ENCODE measurements at regions not wholly inside any gene's neighbourhood (a gene's known extent, or its start where the extent isn't known, plus 50 kb on each side); places are given as distances from the start of the nearest gene placed in this dataset.
"Not testable (repeated sequence)": the region's sequence is repeated elsewhere in the genome, so short reads cannot be mapped to it uniquely, and the experiment has no call there.

DNA sequence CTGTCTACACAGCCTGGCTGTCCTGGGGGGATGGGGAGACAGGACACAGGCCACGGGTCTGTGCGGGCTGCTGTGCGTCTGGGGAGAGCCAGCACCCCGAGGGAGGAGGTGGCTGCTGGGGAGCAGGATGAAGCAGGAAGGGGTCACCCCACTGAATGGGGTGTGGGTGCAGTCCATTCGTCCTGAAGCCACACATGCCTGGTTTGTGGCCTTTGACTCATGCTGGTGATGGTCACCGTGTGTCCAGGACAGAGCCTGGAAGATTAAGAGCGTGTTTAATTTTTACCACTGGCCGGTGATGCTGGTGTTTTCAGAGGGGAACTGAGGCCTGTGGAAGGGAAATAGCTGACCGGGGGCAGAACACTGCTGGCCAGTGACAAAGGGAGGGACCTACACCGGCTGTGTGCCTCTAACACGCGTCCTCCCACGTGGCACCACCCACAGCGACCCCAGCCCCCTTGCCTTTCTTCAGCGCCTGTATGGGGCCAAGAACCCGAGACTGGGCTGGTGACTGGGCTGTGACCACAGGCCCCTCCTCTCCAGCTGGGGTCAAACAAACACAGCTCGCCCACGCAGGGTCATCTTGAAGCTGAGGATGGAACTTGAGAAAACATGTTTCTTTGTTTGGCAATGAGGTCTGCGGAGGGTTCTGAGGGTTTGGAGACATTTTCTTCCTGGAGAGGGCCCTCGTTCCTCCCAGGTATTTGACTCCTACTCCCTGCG lies 99.5 kb upstream of the LRPAP1 start:
- DNase-seq: not testable (repeated sequence)

DNA sequence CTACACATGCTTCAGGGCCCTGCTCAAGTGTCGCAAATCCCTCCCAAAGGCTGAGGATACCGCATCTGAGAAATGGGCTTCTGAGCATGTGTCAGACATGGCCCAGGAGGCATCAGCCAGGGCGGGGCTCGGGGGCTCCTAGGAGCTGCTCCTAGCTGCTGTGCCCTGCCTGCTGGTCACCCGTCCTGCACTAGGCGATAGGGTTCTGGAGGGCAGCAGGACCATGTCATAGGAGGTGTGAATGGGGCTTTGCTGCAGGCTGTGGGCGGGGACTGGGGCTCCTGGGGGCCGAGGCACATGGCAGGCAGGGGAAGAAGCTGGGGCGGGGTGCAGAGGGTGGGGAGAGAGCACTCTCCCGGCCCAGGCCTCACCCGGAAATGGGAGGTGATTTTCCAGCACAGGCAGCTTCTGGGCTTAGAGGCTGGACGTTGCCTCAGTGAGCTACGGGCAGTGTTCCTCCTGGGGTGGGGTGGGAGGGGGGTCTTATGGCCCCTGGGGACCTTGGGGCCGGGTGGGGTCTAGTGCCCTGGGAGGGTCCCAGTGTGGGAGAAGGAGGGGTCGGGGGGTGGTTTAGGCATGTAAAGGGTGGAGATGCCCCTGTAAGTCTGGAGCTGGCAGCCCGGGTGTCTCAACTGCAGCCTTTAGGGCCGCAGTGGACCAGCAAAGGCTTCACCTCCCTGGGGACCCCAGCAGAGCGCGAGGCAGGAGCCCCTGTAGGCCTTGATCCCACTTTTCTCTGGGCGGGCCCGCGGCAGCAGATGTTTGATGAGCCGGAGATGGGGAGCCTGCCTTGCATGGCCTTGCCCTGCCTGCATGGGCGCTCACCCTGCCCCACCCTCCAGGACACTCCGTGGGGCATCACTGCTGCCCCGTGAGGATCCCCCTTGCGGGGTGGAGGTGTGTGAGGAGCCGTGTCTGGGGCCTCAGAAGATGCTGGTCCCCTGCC lies 98.6 kb upstream of the LRPAP1 start:
- no peak for DNase-seq

DNA sequence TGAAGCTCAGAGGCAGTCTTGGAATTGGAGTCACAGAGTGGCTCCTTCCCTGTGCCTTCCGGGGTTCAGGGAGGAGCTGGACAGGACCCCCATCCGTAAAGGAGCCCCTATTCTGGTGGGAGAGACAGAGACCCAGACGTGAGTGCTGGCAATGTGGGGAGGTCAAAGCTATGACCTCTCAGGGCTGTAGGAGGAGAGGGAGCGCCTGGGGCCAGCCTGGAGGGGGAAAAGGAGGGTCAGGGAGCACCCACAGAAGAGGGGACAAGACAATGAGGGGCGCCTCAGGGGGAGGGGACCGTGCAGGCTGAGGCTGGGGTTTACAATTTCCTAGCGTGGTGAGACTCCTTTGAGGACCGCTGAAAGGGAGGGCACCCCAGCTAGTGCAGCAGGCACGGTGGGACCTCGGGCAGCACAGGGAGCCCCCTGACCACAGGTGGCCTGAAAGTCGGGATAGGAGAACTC lies 97.9 kb upstream of the LRPAP1 start:
- DNase-seq: no peak

- DNase-seq: no peak
Measured at GRCh38 chr4:3629665-3630064, 97.4 kb upstream of the LRPAP1 start.

- not testable (repeated sequence) for DNase-seq
Measured at GRCh38 chr4:3629176-3629575, 97.0 kb upstream of the LRPAP1 start.

DNA sequence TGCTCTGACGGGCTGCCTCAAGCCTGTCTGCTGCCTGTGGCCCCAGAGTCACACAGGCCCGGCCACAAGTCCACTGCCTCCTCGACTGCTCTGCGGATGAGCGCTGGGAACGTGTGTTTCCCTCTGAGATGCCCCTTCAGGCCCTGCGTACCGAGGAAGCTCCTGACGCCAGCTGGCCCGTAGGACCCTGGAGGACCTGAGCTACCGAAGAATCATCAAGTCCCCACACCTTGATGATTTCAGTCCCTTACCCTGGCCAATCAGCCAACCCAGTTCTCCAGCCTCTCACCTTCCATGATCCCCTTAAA lies 96.6 kb upstream of the LRPAP1 start:
- no peak for DNase-seq

DNA sequence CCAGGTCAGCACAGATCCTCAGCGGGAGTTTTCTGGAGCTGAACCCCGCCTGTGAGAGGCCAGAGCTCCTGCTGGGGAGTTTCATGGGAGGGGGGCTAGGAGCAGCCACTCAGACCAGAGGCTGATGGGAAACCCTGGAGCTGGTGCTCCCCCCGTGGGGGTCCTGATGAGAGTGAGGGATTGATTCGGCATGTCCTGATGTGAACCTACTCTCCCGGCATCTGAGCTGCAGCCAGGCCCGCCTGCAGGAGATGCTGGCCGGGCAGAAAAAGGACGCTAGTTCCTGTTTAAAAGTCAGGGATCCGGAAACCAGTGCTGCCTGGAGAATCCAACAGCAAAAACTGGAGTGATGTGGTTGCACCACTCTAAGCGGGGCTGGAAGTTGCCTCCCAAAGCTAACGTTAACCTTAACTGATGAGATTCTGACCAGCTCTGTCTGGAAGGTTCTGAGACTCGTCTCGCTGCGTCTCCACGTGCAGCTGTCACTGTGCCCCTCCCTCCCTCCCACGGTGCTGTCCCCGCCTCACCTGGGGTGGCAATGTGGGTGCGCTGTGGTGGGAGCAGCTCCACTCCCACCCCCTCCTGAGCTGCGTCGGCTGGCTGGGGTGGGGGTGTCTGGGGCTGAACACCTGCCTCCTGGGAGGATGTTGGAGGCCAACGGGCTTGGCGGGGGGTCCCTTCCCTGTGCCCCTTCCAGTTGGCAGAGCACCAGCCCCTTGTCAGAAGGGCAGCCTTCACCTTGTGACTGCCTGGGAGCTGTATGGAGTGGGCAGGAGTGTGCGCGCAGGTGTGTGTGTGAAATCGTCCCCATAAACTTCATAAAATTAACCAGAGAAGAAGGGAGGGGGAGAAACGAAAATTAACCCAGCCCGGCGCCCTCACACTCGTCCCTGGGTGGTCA lies 96.0 kb upstream of the LRPAP1 start:
- DNase-seq: not testable (repeated sequence)

- not testable (repeated sequence) for DNase-seq
Measured at GRCh38 chr4:3627456-3627855, 95.2 kb upstream of the LRPAP1 start.

DNA sequence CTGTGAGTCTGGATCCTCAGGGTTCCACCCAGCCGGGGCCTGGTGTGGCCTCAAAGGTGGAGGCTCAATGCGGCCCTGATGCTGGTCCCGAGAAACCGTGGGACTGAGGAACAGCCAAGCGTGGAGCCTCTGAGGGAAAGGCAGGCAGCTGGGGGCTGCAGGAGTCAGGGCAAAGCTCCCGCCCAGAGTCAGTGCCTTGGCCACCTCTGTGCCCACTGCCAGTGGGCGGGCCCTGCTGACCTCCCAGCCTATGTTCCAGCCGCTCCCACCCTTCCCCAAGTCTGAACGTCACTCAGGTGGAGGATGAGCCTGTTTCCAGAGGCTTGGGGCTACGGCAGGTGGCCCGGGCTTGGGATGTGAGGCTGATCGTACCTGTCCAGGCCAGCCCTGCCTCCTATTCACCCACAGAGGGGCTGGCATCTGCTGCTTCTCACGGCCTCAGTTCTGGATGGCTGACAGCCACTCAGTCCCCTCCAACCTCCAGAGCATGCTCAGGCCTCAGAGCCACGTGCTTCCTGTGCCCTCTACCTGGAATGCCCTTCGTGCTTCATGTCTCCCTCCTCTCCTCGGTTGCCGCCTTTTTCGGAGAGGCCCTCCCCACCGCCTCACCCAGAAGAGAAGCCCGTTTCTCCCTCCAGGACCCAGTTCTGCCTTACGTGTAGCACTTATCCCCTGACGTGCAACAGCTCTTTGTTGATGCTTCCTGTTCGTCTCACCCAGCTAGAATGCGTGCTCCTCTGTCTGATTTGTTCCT lies 94.1 kb upstream of the LRPAP1 start:
- DNase-seq: not testable (repeated sequence)

DNA sequence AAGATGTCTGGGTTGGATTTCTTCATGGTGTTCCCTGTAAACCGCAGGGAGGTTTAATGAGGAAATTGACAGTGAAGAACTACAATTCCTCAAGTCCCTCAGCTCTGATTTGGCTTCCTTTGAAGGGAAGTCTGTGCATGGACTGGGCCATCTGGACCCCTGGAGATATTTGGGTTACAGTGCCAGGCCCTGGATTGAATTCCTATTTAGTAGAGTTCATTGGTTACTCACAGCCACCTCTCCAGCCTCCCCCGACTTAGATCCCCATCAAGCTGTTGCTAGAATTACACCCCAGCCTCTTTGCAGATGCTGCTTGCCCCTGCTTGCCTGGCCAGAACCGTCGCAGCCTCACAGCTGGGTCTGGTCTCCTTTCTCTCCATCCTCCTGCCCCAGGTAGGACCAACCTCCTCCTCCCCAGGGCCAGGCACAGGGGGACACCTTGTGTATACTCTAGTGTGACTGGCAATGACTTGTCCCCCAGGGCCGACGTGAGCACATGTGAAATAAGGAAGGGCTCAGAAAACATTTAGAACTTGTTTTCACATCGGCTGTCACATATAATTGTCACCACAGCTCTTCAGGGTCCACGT lies 93.2 kb upstream of the LRPAP1 start:
- not testable (repeated sequence) for DNase-seq

- not testable (repeated sequence) for DNase-seq
Measured at GRCh38 chr4:3623809-3624329, 91.6 kb upstream of the LRPAP1 start.

- DNase-seq: no peak
Measured at GRCh38 chr4:3623106-3623505, 90.9 kb upstream of the LRPAP1 start.

DNA sequence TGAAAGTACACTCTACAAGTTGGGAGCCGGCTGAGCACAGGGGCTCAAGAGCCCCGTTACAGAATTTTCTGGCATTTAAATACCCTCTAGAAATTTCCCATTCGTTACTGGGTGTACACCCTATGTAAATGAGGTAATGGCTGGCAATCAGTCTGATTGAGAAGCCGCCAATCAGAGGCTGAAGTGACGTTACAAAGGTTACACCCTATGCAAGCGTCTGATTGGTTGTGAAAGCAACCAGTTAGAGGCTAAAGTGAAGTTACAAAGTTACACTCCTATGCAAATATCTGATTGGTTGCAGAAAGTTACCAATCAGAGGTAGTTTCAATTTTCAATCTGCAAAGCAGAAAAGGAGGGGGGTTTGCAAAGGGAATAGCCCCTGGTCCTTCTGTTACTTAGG lies 88.1 kb upstream of the LRPAP1 start:
- peak; percentile 4 for DNase-seq

- not testable (repeated sequence) for DNase-seq
Measured at GRCh38 chr4:3619698-3620097, 87.5 kb upstream of the LRPAP1 start.

DNA sequence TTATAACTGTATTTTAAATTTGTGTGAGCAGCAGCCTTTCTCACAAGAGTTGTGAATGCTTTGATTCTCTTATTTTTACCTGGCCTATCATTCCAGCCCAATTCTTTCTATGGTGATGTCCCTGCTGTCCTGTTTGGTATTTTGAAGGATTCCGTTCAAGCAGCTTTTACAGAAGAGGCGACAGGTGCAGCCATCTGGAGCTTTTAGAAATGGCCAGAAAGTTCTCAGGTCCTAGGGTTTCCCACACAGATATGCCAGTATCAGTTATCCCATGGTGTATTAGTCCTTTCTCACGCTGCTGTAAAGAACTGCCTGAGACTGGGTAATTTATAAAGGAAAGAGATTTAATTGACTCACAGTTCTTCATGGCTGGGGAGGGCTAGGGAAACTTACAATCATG lies 86.1 kb upstream of the LRPAP1 start:
- not testable (repeated sequence) for DNase-seq

- no peak for DNase-seq
Measured at GRCh38 chr4:3615386-3616286, 83.4 kb upstream of the LRPAP1 start.

DNA sequence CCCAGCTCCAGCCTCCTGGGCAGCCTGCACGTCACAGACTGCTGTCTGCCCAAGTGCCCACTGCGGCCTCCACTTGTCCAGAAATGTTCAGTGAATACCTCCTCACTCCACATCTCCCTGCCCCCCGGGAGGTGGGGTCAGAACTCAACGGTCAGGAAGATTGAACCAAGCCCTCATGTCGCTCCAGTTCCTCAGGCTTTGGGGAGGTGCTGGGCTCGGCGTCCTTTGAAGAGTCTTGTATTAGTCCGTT lies 82.4 kb upstream of the LRPAP1 start:
- no peak for DNase-seq

GRCh38 chr4:3613967-3614730 lies 81.9 kb upstream of the LRPAP1 start:
- no peak for DNase-seq

DNA sequence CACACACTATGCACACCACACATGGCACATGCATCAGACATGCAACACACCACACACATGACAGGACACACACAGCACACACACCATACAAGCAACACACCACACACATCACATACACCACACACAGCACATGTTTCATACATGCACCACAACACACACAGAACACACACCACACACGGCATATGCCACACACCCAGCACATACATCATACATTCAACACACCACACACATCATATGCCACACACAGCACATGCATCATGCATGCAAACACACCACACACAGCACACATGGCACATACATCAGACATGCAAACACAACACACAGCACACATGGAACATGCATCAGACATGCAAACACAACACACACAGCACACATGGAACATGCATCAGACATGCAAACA lies 80.7 kb upstream of the LRPAP1 start:
- DNase-seq: no peak

DNA sequence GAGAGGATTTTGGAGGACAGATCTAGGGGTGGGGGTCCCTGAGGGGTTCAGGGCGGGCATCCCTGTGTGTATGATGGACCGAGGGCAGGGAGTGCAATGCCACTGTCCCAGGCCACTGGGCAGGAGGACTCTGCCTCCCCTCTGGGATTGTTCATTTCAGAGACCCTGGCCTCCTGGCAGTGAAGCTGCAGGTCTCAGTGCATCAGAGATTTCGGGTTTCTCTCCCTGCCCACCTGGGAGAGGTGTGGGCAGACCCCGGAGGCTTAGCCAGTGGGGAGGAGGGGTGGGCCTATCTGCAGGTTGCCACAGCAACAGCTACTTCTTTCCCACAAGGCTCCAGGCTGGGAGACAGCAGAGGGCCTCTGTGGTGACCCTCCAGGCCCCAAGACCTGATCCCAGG lies 80.1 kb upstream of the LRPAP1 start:
- DNase-seq: no peak
